SU-DHL-6 (cell line): ENCODE measurements at regions not wholly inside any gene's neighbourhood (a gene's known extent, or its start where the extent isn't known, plus 50 kb on each side); places are given as distances from the start of the nearest gene placed in this dataset.

Experiments
- EZH2phosphoT487 ChIP-seq: fragments of 200-600 bp; sonication (generic), shearing (Covaris generic); conservative IDR thresholded peaks from 2 replicates; pipeline ENCODE4 v1.6.1; 2018; ENCODE audit warnings: mild to moderate bottlenecking, antibody characterized with exemption, low read length, moderate library complexity, mixed read lengths
- TF ChIP-seq, protein P1 (sequence below): fragments of 200-600 bp; sonication (generic); IDR thresholded peaks from one replicate; pipeline ENCODE4 v1.5.1; 2017; ENCODE audit warnings: antibody characterized with exemption, mild to moderate bottlenecking, low read length, moderate library complexity; ENCODE audit not compliant: insufficient read depth, poor library complexity, severe bottlenecking

DNA sequence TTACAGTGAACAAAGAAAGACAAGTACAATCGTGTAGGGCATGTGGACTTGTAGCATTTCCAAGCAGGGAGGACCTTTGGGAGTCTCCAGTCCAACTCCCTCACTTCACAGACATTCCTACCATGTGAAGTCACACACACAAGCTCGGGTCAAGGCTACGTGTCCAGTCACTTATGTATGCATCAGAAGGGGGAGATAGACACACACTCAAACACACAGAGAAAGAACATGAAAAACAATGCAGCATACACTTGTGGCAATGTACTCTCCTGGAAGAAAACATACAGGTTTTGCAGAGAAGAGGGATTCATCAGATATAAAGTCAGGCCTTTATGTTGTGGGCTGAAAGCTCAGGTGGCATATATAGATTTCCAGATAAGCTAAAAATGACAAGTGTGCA is 136.1 kb upstream of the MID1 start:
- TF ChIP-seq, protein P1, sequence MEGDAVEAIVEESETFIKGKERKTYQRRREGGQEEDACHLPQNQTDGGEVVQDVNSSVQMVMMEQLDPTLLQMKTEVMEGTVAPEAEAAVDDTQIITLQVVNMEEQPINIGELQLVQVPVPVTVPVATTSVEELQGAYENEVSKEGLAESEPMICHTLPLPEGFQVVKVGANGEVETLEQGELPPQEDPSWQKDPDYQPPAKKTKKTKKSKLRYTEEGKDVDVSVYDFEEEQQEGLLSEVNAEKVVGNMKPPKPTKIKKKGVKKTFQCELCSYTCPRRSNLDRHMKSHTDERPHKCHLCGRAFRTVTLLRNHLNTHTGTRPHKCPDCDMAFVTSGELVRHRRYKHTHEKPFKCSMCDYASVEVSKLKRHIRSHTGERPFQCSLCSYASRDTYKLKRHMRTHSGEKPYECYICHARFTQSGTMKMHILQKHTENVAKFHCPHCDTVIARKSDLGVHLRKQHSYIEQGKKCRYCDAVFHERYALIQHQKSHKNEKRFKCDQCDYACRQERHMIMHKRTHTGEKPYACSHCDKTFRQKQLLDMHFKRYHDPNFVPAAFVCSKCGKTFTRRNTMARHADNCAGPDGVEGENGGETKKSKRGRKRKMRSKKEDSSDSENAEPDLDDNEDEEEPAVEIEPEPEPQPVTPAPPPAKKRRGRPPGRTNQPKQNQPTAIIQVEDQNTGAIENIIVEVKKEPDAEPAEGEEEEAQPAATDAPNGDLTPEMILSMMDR = no peak
- TF ChIP-seq EZH2phosphoT487 = no peak
